HEK293T (cell line): ENCODE measurements at regions not wholly inside any gene's neighbourhood (a gene's known extent, or its start where the extent isn't known, plus 50 kb on each side); places are given as distances from the start of the nearest gene placed in this dataset.

Source experiments
- CTCF ChIA-PET: fragments of 350-600 bp; formaldehyde crosslinking; extraction: SDS; loops from one replicate; lab custom pipeline; 2021; ENCODE audit warnings: antibody characterized with exemption, inconsistent platforms; lab: Yijun Ruan, JAX
- POLR2A ChIA-PET: fragments of 350-600 bp; formaldehyde crosslinking; extraction: SDS; loops from one replicate; lab custom pipeline; 2020; ENCODE audit warnings: antibody characterized with exemption, inconsistent platforms; lab: Yijun Ruan, JAX
- DNase-seq: peaks from one replicate; pipeline ENCODE4 v3.0.0; 2012; ENCODE audit warnings: mixed read lengths; ENCODE audit errors: extremely low spot score
- ARNT ChIP-seq: fragments of 450-650 bp; IDR thresholded peaks from 2 replicates; pipeline ENCODE4 v1.6.1; 2017; ENCODE audit warnings: mild to moderate bottlenecking
- BHLHE40 ChIP-seq: fragments of 450-650 bp; IDR thresholded peaks from 2 replicates; pipeline ENCODE4 v1.6.1; 2016; ENCODE audit warnings: mild to moderate bottlenecking, moderate library complexity, borderline replicate concordance
- CTBP1 ChIP-seq: fragments of 450-650 bp; IDR thresholded peaks from 2 replicates; pipeline ENCODE4 v1.6.1; 2016; ENCODE audit warnings: borderline replicate concordance
- ELF4 ChIP-seq: fragments of 450-650 bp; IDR thresholded peaks from 2 replicates; pipeline ENCODE4 v1.6.1; 2017; ENCODE audit warnings: antibody characterized with exemption
- FOXA1 ChIP-seq: fragments of 450-650 bp; IDR thresholded peaks from 2 replicates; pipeline ENCODE4 v1.6.1; 2016; ENCODE audit warnings: mild to moderate bottlenecking
- FOXK2 ChIP-seq: fragments of 450-650 bp; IDR thresholded peaks from 2 replicates; pipeline ENCODE4 v1.6.1; 2016; ENCODE audit warnings: mild to moderate bottlenecking
- FOXM1 ChIP-seq: fragments of 450-650 bp; IDR thresholded peaks from 2 replicates; pipeline ENCODE4 v1.6.1; 2017; ENCODE audit warnings: mild to moderate bottlenecking, borderline replicate concordance
- HDGF ChIP-seq: fragments of 450-650 bp; IDR thresholded peaks from 2 replicates; pipeline ENCODE4 v1.6.1; 2017; ENCODE audit warnings: antibody characterized with exemption, borderline replicate concordance
- L3MBTL2 ChIP-seq: fragments of 450-650 bp; conservative IDR thresholded peaks from 2 replicates; pipeline ENCODE4 v1.6.1; 2016; ENCODE audit warnings: mild to moderate bottlenecking
- LEF1 ChIP-seq: fragments of 450-650 bp; IDR thresholded peaks from 2 replicates; pipeline ENCODE4 v1.6.1; 2017; ENCODE audit warnings: mild to moderate bottlenecking, borderline replicate concordance
- NFRKB ChIP-seq: fragments of 450-650 bp; IDR thresholded peaks from 2 replicates; pipeline ENCODE4 v1.6.1; 2016; ENCODE audit warnings: mild to moderate bottlenecking, moderate library complexity
- PKNOX1 ChIP-seq: fragments of 450-650 bp; IDR thresholded peaks from 2 replicates; pipeline ENCODE4 v1.6.1; 2016
- SP1 ChIP-seq: fragments of 450-650 bp; IDR thresholded peaks from 2 replicates; pipeline ENCODE4 v1.6.1; 2017
- SUZ12 ChIP-seq: fragments of 450-650 bp; IDR thresholded peaks from 2 replicates; pipeline ENCODE4 v1.6.1; 2016; ENCODE audit warnings: mild to moderate bottlenecking
- TARDBP ChIP-seq: fragments of 450-650 bp; IDR thresholded peaks from 2 replicates; pipeline ENCODE4 v1.6.1; 2016
- ZNF384 ChIP-seq: fragments of 450-650 bp; IDR thresholded peaks from 2 replicates; pipeline ENCODE4 v1.6.1; 2016

GRCh38 chr12:126994599-126994998, 1272.4 kb upstream of the TMEM132C start:
- no peak for DNase-seq
- ChIA-PET CTCF (interaction anchor here (0.6 kb wide), 1 partner anchor 97 kb away, joined by 6 read pairs; no protein-coding TSS in a partner anchor), POLR2A (no interaction called here)
- no peak for TF ChIP-seq SUZ12
- no peak for TF ChIP-seq LEF1
- TF ChIP-seq HDGF, result no peak
- TF ChIP-seq PKNOX1, result no peak
- no peak for TF ChIP-seq FOXK2
- no peak for TF ChIP-seq ZNF384
- TF ChIP-seq CTBP1, result no peak
- no peak for TF ChIP-seq ELF4
- no peak for TF ChIP-seq SP1
- no peak for TF ChIP-seq TARDBP

GRCh38 chr12:126998031-126998430, 1268.9 kb upstream of the TMEM132C start:
- TF ChIP-seq FOXM1 (no peak), ZNF384 (no peak), PKNOX1 (no peak), TARDBP (no peak), ARNT (no peak), ELF4 (no peak), NFRKB (no peak)
- ChIA-PET POLR2A (no interaction called here), CTCF (no interaction called here)
- no peak for DNase-seq

- TF ChIP-seq FOXM1 (no peak), BHLHE40 (no peak), HDGF (no peak), TARDBP (no peak), CTBP1 (no peak), L3MBTL2 (no peak), FOXK2 (no peak), ZNF384 (no peak), ARNT (no peak), SUZ12 (no peak), PKNOX1 (no peak), SP1 (no peak), NFRKB (no peak), LEF1 (no peak), FOXA1 (no peak), ELF4 (no peak)
- CTCF ChIA-PET, result no interaction called here
These were observed 1268.2 kb upstream of the TMEM132C start for GRCh38 chr12:126998747-126999285.

GRCh38 chr12:126999352-126999751, 1267.6 kb upstream of the TMEM132C start:
- ChIA-PET CTCF (no interaction called here), POLR2A (no interaction called here)
- DNase-seq, result no peak
- no peak for TF ChIP-seq TARDBP
- no peak for TF ChIP-seq SUZ12
- TF ChIP-seq FOXA1, result no peak
- no peak for TF ChIP-seq NFRKB
- TF ChIP-seq SP1, result no peak
- no peak for TF ChIP-seq ARNT
- TF ChIP-seq BHLHE40, result no peak
- TF ChIP-seq ZNF384, result no peak
- no peak for TF ChIP-seq ELF4

More at GRCh38 chr12:126998747-126999285, 1268.2 kb upstream of the TMEM132C start:
- DNase-seq, result no peak
- POLR2A ChIA-PET, result no interaction called here

GRCh38 chr12:127005406-127005805, 1261.6 kb upstream of the TMEM132C start:
- TF ChIP-seq ZNF384 (no peak), CTBP1 (no peak), ARNT (no peak)
- POLR2A ChIA-PET, result no interaction called here
- no peak for DNase-seq
- CTCF ChIA-PET, result no interaction called here

- TF ChIP-seq NFRKB, result no peak
- TF ChIP-seq CTBP1, result no peak
- TF ChIP-seq FOXM1, result no peak
- TF ChIP-seq SP1, result no peak
- TF ChIP-seq PKNOX1, result no peak
- no peak for TF ChIP-seq BHLHE40
- no peak for TF ChIP-seq ZNF384
- TF ChIP-seq L3MBTL2, result no peak
- no peak for TF ChIP-seq ELF4
- no peak for TF ChIP-seq SUZ12
- no peak for TF ChIP-seq LEF1
- TF ChIP-seq HDGF, result no peak
- no peak for TF ChIP-seq FOXK2
- no peak for TF ChIP-seq TARDBP
- TF ChIP-seq ARNT, result no peak
- no peak for TF ChIP-seq FOXA1
- DNase-seq, result no peak
- ChIA-PET POLR2A (no interaction called here), CTCF (no interaction called here)
These were observed 1260.0 kb upstream of the TMEM132C start for GRCh38 chr12:127006972-127007371.
